ENCODE measurements at regions not wholly inside any gene's neighbourhood (a gene's known extent, or its start where the extent isn't known, plus 50 kb on each side); places are given as distances from the start of the nearest gene placed in this dataset.
"Not testable (repeated sequence)": the region's sequence is repeated elsewhere in the genome, so short reads cannot be mapped to it uniquely, and the experiment has no call there.

GRCh38 chr2:125373293-125373692 lies 1282.7 kb upstream of the GYPC start:
- no peak for DNase-seq

GRCh38 chr2:125386074-125386473 lies 1269.9 kb upstream of the GYPC start:
- DNase-seq, result no peak

- no peak for DNase-seq
Observed at GRCh38 chr2:125397535-125398251, 1258.3 kb upstream of the GYPC start.

- no peak for DNase-seq
Observed at GRCh38 chr2:125398738-125399524, 1257.0 kb upstream of the GYPC start.

GRCh38 chr2:125405816-125406215 lies 1250.1 kb upstream of the GYPC start:
- no peak for DNase-seq

GRCh38 chr2:125408874-125409538 lies 1247.0 kb upstream of the GYPC start:
- no peak for DNase-seq

GRCh38 chr2:125418483-125418882 lies 1237.5 kb upstream of the GYPC start:
- DNase-seq, result no peak

- not testable (repeated sequence) for DNase-seq
Observed at GRCh38 chr2:125422198-125422770, 1233.7 kb upstream of the GYPC start.

GRCh38 chr2:125424266-125424785 lies 1231.6 kb upstream of the GYPC start:
- DNase-seq, result no peak

- no peak for DNase-seq
Observed at GRCh38 chr2:125427721-125428315, 1228.1 kb upstream of the GYPC start.

- DNase-seq, result no peak
Observed at GRCh38 chr2:125444106-125444505, 1211.9 kb upstream of the GYPC start.

- no peak for DNase-seq
Observed at GRCh38 chr2:125445495-125445894, 1210.5 kb upstream of the GYPC start.

GRCh38 chr2:125450092-125450491 lies 1205.9 kb upstream of the GYPC start:
- no peak for DNase-seq

GRCh38 chr2:125455110-125455509 lies 1200.8 kb upstream of the GYPC start:
- DNase-seq, result no peak

- DNase-seq, result no peak
Observed at GRCh38 chr2:125456693-125457363, 1199.1 kb upstream of the GYPC start.

GRCh38 chr2:125471963-125472362 lies 1184.0 kb upstream of the GYPC start:
- DNase-seq, result no peak

- no peak for DNase-seq
Observed at GRCh38 chr2:125479143-125479636, 1176.8 kb upstream of the GYPC start.

- no peak for DNase-seq
Observed at GRCh38 chr2:125490308-125490707, 1165.7 kb upstream of the GYPC start.

- DNase-seq, result no peak
Observed at GRCh38 chr2:125491663-125492062, 1164.3 kb upstream of the GYPC start.

- DNase-seq, result no peak
Observed at GRCh38 chr2:125512313-125512712, 1143.6 kb upstream of the GYPC start.

- DNase-seq, result no peak
Observed at GRCh38 chr2:125516496-125517109, 1139.4 kb upstream of the GYPC start.

- no peak for DNase-seq
Observed at GRCh38 chr2:125526093-125526492, 1129.9 kb upstream of the GYPC start.
